GM19239 (cell line): ENCODE measurements at regions not wholly inside any gene's neighbourhood (a gene's known extent, or its start where the extent isn't known, plus 50 kb on each side); places are given as distances from the start of the nearest gene placed in this dataset.
"Not testable (repeated sequence)": the region's sequence is repeated elsewhere in the genome, so short reads cannot be mapped to it uniquely, and the experiment has no call there.

ENCODE experiments used
- DNase-seq: peaks from one replicate; pipeline ENCODE4 v3.0.0; 2011; ENCODE audit warnings: low spot score; ENCODE audit not compliant: insufficient read length
- FAIRE-seq: peaks from 2 replicates; lab custom pipeline; 2011; peaks lifted over from hg19 to GRCh38; lab: Jason Lieb, UNC

- DNase-seq = peak; percentile 19
- peak; percentile 37 for FAIRE-seq
Measured at GRCh38 chr4:147096667-147097604, 151.3 kb upstream of the TTC29 start.

GRCh38 chr4:147101678-147102077, 156.0 kb upstream of the TTC29 start:
- no peak for DNase-seq
- no peak for FAIRE-seq

GRCh38 chr4:147102596-147102995, 156.9 kb upstream of the TTC29 start:
- no peak for FAIRE-seq
- DNase-seq = no peak

GRCh38 chr4:147103403-147103946, 157.8 kb upstream of the TTC29 start:
- no peak for FAIRE-seq
- DNase-seq = no peak

- no peak for DNase-seq
- FAIRE-seq = no peak
Measured at GRCh38 chr4:147104768-147105167, 159.1 kb upstream of the TTC29 start.

GRCh38 chr4:147108409-147108808, 162.7 kb upstream of the TTC29 start:
- FAIRE-seq (no peak), DNase-seq (no peak)

- no peak for FAIRE-seq
Measured at GRCh38 chr4:147109800-147110199, 164.1 kb upstream of the TTC29 start.

GRCh38 chr4:147110473-147111367, 165.1 kb upstream of the TTC29 start:
- DNase-seq (no peak), FAIRE-seq (no peak)

More at GRCh38 chr4:147109800-147110199, 164.1 kb upstream of the TTC29 start:
- DNase-seq = no peak

GRCh38 chr4:147112196-147112595, 166.5 kb upstream of the TTC29 start:
- DNase-seq, FAIRE-seq: not testable (repeated sequence)

- no peak for FAIRE-seq
- DNase-seq = no peak
Measured at GRCh38 chr4:147117431-147117830, 171.8 kb upstream of the TTC29 start.

GRCh38 chr4:147118528-147118927, 172.9 kb upstream of the TTC29 start:
- no peak for FAIRE-seq
- no peak for DNase-seq

GRCh38 chr4:147122685-147123084, 177.0 kb upstream of the TTC29 start:
- DNase-seq (no peak), FAIRE-seq (no peak)

- FAIRE-seq = no peak
Measured at GRCh38 chr4:147123146-147123545, 177.5 kb upstream of the TTC29 start.

GRCh38 chr4:147128787-147129186, 183.1 kb upstream of the TTC29 start:
- DNase-seq (no peak), FAIRE-seq (no peak)

More at GRCh38 chr4:147123146-147123545, 177.5 kb upstream of the TTC29 start:
- no peak for DNase-seq

- DNase-seq = no peak
- FAIRE-seq = peak; percentile 54
Measured at GRCh38 chr4:147129687-147130086, 184.0 kb upstream of the TTC29 start.

GRCh38 chr4:147134536-147135210, 189.0 kb upstream of the TTC29 start:
- FAIRE-seq = no peak
- no peak for DNase-seq

- DNase-seq (no peak), FAIRE-seq (no peak)
Measured at GRCh38 chr4:147136310-147136709, 190.6 kb upstream of the TTC29 start.

- FAIRE-seq (no peak), DNase-seq (no peak)
Measured at GRCh38 chr4:147136751-147137150, 191.1 kb upstream of the TTC29 start.

- FAIRE-seq (no peak), DNase-seq (no peak)
Measured at GRCh38 chr4:147137280-147137679, 191.6 kb upstream of the TTC29 start.

- no peak for FAIRE-seq
Measured at GRCh38 chr4:147138171-147138570, 192.5 kb upstream of the TTC29 start.

More at GRCh38 chr4:147138171-147138570, 192.5 kb upstream of the TTC29 start:
- DNase-seq = no peak
